Gastrocnemius medialis (tissue), 4 donors: ENCODE measurements at regions not wholly inside any gene's neighbourhood (a gene's known extent, or its start where the extent isn't known, plus 50 kb on each side); places are given as distances from the start of the nearest gene placed in this dataset.

Source experiments
- CTCF ChIP-seq, 5 experiments: fragments of 450-650 bp in 3 of 5; fragments of 200-600 bp in 2 of 5; sonication (generic) in 2 of 5; IDR thresholded peaks in 4 of 5; conservative IDR thresholded peaks in 1 of 5; 1 replicate in 4 of 5; 2 replicates in 1 of 5; pipeline ENCODE4 v1.5.1; 2016 to 2019; ENCODE audit warnings: antibody characterized with exemption in 5 of 5, mild to moderate bottlenecking in 3 of 5, moderate library complexity in 3 of 5
- POLR2A ChIP-seq, 2 donors: fragments of 450-650 bp; IDR thresholded peaks; one replicate each; pipeline ENCODE4 v1.6.1; 2017; ENCODE audit warnings: antibody characterized with exemption in 2 of 2, mild to moderate bottlenecking in 2 of 2, moderate library complexity in 2 of 2

- no peak for TF ChIP-seq CTCF (IDR thresholded peaks at IDR 0.05 in 4 of 5, conservative IDR thresholded peaks at IDR 0.05 in 1 of 5)
- no peak for TF ChIP-seq POLR2A (IDR thresholded peaks at IDR 0.05)
These were observed 78.4 kb upstream of the FANCL start for GRCh38 chr2:58319481-58319880.
